Hepatocyte (in vitro differentiated cells): ENCODE measurements at regions not wholly inside any gene's neighbourhood (a gene's known extent, or its start where the extent isn't known, plus 50 kb on each side); places are given as distances from the start of the nearest gene placed in this dataset.

Experiments
- DNase-seq: peaks from one replicate; pipeline ENCODE4 v3.0.0-alpha.2; 2016; ENCODE audit warnings: low spot score
- H2AFZ ChIP-seq: fragments of 200-600 bp; sonication (generic); 2 replicates; pipeline ENCODE4 v1.6.0; 2016; ENCODE audit warnings: antibody characterized with exemption, mild to moderate bottlenecking
- H3K27ac ChIP-seq: fragments of 200-600 bp; sonication (generic); 2 replicates; pipeline ENCODE4 v1.5.1; 2016; ENCODE audit warnings: mild to moderate bottlenecking
- H3K27me3 ChIP-seq: fragments of 200-600 bp; sonication (generic); 2 replicates; pipeline ENCODE4 v1.6.1; 2016
- H3K36me3 ChIP-seq: fragments of 200-600 bp; sonication (generic); replicated peaks from 2 replicates; pipeline ENCODE4 v1.5.1; 2016; ENCODE audit warnings: low read depth; ENCODE audit not compliant: insufficient read depth
- H3K4me1 ChIP-seq: fragments of 200-600 bp; sonication (generic); 2 replicates; pipeline ENCODE4 v1.5.1; 2016; ENCODE audit warnings: mild to moderate bottlenecking, moderate library complexity; ENCODE audit not compliant: insufficient read depth
- H3K4me2 ChIP-seq: fragments of 200-600 bp; sonication (generic); 2 replicates; pipeline ENCODE4 v1.6.0; 2016
- H3K4me3 ChIP-seq: fragments of 200-600 bp; sonication (generic); 2 replicates; pipeline ENCODE4 v1.5.1; 2016; ENCODE audit warnings: mild to moderate bottlenecking
- H3K79me2 ChIP-seq: fragments of 200-600 bp; sonication (generic); 2 replicates; pipeline ENCODE4 v1.6.0; 2017; ENCODE audit warnings: mild to moderate bottlenecking
- H3K9me2 ChIP-seq: fragments of 200-600 bp; sonication (generic); replicated peaks from 2 replicates; pipeline ENCODE4 v1.6.0; 2017; ENCODE audit warnings: mild to moderate bottlenecking; ENCODE audit not compliant: insufficient read depth
- H3K9me3 ChIP-seq: fragments of 200-600 bp; sonication (generic); 2 replicates; pipeline ENCODE4 v1.5.1; 2016; ENCODE audit warnings: low read depth, mild to moderate bottlenecking
- H4K20me1 ChIP-seq: fragments of 200-600 bp; sonication (generic); 2 replicates; pipeline ENCODE4 v1.6.0; 2016; ENCODE audit warnings: mild to moderate bottlenecking; ENCODE audit not compliant: insufficient read depth, poor library complexity, severe bottlenecking
- EZH2 ChIP-seq: fragments of 200-600 bp; sonication (generic); IDR thresholded peaks from 2 replicates; pipeline ENCODE4 v1.6.1; 2016; ENCODE audit warnings: antibody characterized with exemption, mild to moderate bottlenecking, borderline replicate concordance
- EZH2phosphoT487 ChIP-seq: fragments of 200-600 bp; sonication (generic); IDR thresholded peaks from one replicate; pipeline ENCODE4 v1.6.1; 2018; ENCODE audit warnings: antibody characterized with exemption, mild to moderate bottlenecking, low read depth, moderate library complexity; ENCODE audit not compliant: unreplicated experiment, severe bottlenecking
- WGBS: methylation state at CpG from one replicate; pipeline ENCODE4 v1.1.6; 2016; ENCODE audit warnings: low lambda C conversion rate; ENCODE audit errors: missing lambda C conversion rate; 5-methylcytosine and 5-hydroxymethylcytosine counted together
- TF ChIP-seq, protein P1 (sequence below): fragments of 200-600 bp; sonication (generic); IDR thresholded peaks from 2 replicates; pipeline ENCODE4 v1.5.1; 2016; ENCODE audit warnings: antibody characterized with exemption, mild to moderate bottlenecking; ENCODE audit not compliant: poor library complexity

DNA sequence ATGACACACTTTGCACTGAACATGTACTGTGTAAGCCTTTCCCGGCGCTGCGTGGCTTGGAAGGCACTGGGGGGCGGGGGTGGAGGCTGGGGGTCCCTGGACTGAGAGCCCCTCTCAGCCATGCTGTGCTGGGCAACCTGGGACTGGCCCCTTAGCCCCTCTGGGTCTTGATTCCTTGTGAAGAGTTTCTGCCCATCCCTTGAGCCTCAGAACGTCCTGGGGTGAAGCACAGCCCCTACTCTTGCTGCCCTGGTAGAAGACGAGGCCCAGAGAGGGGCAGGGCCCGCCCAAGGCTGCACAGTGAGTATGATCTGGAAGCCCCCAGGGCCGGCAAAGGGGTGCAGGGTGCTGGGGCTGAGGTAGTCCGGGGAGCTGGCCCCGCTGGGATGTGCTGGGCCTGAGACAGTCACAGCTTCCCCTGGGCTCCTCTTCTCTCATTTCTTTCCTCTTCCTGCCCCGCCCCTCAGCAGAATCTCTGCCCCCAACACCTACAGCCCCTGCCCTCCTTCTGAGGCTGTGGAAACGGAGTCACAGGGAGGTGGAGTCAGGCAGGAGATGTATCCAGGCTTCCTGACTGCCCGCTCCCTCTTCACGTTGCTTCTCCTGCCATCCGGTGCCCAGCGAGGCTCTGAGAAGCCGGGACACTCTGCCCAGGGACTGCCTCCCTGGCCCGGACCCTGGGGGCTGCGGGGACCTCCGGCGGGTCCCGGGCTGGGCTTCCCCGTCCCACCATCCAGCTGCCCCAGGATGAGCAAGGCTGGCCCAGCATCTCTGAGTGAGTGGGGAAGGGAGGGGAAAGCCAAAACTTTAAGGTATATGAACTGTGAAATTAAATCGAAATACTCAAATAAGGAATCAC lies 60.5 kb downstream of the UNCX start:
- no peaks in the 10 kb centered on the region for H3K9me2 ChIP-seq
- no peak overlapping the region for H3K4me2 ChIP-seq
- no peaks in the 10 kb centered on the region for H3K79me2 ChIP-seq
- TF ChIP-seq EZH2phosphoT487 (no peak), EZH2 (no peak)
- TF ChIP-seq, protein P1, sequence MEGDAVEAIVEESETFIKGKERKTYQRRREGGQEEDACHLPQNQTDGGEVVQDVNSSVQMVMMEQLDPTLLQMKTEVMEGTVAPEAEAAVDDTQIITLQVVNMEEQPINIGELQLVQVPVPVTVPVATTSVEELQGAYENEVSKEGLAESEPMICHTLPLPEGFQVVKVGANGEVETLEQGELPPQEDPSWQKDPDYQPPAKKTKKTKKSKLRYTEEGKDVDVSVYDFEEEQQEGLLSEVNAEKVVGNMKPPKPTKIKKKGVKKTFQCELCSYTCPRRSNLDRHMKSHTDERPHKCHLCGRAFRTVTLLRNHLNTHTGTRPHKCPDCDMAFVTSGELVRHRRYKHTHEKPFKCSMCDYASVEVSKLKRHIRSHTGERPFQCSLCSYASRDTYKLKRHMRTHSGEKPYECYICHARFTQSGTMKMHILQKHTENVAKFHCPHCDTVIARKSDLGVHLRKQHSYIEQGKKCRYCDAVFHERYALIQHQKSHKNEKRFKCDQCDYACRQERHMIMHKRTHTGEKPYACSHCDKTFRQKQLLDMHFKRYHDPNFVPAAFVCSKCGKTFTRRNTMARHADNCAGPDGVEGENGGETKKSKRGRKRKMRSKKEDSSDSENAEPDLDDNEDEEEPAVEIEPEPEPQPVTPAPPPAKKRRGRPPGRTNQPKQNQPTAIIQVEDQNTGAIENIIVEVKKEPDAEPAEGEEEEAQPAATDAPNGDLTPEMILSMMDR: no peak
- no peak overlapping the region for H2AFZ ChIP-seq
- no peaks in the 10 kb centered on the region for H4K20me1 ChIP-seq
- H3K27me3 ChIP-seq: peaks cover 40% of the 10 kb centered on the region
- H3K36me3 ChIP-seq: no peaks in the 10 kb centered on the region
- 69% methylated on average over 21 of the region's 24 CpGs for WGBS
- no peak overlapping the region for H3K27ac ChIP-seq
- H3K9me3 ChIP-seq: no peaks in the 10 kb centered on the region
- no peak overlapping the region for H3K4me3 ChIP-seq
- peaks cover 9% of the 10 kb centered on the region for H3K4me1 ChIP-seq
- no peak for DNase-seq

DNA sequence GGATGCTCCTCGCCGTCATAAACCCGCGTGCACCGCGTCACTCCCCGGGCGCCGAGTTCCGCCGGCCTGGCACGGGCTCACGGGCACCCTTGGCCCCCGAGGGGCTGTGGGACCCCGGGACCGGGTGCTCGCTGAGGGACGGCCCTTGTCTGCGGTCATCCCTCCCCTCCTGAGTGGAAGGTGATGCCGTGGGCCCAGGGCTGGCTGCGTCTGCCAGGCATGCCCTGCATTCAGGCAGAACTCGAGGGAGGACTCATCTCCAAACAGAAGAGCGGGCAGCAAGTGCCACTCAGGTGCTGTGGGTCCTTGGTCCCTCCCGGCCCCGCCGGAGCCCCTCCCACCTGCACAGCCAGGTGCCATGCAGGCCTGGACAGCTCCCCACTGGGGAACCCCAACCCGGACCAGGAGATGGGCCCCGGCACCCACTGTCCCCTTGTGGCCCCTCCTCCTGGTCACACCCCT lies 61.3 kb downstream of the UNCX start:
- Histone ChIP-seq H3K27ac (no peak overlapping the region), H3K9me3 (no peaks in the 10 kb centered on the region), H2AFZ (no peak overlapping the region), H3K79me2 (no peaks in the 10 kb centered on the region), H3K4me2 (no peak overlapping the region), H4K20me1 (no peaks in the 10 kb centered on the region), H3K27me3 (peaks cover 33% of the 10 kb centered on the region), H3K36me3 (no peaks in the 10 kb centered on the region), H3K4me3 (no peak overlapping the region), H3K9me2 (no peaks in the 10 kb centered on the region), H3K4me1 (peaks cover 9% of the 10 kb centered on the region)
- DNase-seq: no peak
- WGBS: 95% methylated on average over 26 of the region's 28 CpGs
- TF ChIP-seq EZH2phosphoT487: no peak

DNA sequence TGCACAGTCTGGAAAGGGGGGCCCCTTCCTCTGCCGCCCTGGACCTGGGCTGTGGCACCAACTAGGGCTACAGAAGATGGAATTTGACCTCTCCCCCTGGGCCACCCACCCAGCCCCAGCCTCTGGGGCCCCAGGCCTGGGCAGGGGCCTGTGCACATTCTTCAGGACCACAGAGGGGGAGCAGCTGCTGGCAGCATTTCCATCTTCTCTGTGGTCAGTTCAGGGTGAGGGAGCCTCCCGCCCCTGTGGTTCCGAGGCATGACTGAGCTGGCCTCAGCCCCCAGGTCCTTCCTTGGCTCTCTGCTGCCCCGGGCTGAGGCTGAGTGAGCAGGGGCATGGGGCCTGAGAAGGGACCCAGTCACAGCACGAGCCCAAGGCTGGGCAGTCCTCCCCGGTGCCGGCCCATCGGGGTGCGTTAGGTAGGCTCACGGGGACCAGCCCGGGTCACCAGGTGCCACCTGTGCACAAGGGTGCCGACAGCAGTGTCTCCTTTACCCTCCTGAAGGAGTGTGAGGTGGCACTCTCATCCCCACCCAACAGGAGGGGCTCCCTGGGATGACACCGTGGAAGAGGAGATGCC lies 63.2 kb downstream of the UNCX start:
- no peaks in the 10 kb centered on the region for H3K79me2 ChIP-seq
- H3K36me3 ChIP-seq: no peaks in the 10 kb centered on the region
- no peaks in the 10 kb centered on the region for H3K9me2 ChIP-seq
- 91% methylated on average over 13 of the region's 13 CpGs for WGBS
- H3K4me3 ChIP-seq: no peak overlapping the region
- H3K4me2 ChIP-seq: no peak overlapping the region
- no peak for DNase-seq
- no peak overlapping the region for H2AFZ ChIP-seq
- H3K27me3 ChIP-seq: peaks cover 15% of the 10 kb centered on the region
- H4K20me1 ChIP-seq: no peaks in the 10 kb centered on the region
- TF ChIP-seq EZH2phosphoT487 (no peak), EZH2 (no peak)
- TF ChIP-seq, protein P1: no peak
- H3K9me3 ChIP-seq: no peaks in the 10 kb centered on the region
- no peaks in the 10 kb centered on the region for H3K4me1 ChIP-seq
- H3K27ac ChIP-seq: no peak overlapping the region

DNA sequence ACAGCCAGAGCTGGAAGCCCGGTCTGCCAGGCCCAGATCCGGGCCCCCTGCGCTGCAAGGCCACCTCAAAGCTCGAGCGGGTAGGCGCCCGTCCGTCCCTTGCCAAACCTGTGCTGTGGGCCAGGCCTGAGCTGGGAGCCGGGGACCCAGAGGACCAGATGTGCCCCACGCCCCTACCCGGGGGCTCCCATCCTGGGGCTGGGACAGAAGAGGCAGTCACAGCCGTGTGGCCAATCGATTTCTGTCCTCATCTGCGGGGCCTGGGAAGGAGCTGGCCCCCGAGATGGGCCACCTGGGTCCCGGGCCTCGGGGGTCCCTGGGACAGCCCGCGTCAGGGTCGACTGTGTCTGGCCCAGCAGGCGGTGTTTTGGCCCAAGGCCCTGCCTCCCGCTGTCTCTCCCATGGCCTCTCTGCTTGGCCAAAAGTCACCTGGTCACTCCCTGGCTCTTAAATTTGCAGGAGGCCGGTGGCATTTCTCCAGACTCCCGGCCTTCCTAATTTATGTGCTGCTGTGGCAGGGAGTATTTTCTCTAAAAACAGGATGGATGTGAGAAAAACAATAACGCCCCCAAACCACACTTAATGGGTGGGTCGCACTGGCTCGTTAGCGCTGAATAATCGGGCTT lies 63.8 kb downstream of the UNCX start:
- Histone ChIP-seq H3K79me2 (no peaks in the 10 kb centered on the region), H3K4me2 (no peak overlapping the region), H3K4me1 (no peaks in the 10 kb centered on the region), H3K27ac (no peak overlapping the region), H3K9me2 (no peaks in the 10 kb centered on the region), H3K9me3 (no peaks in the 10 kb centered on the region), H4K20me1 (no peaks in the 10 kb centered on the region), H2AFZ (no peak overlapping the region), H3K36me3 (no peaks in the 10 kb centered on the region), H3K27me3 (peaks cover 9% of the 10 kb centered on the region), H3K4me3 (no peak overlapping the region)
- 70% methylated on average over 28 of the region's 29 CpGs for WGBS
- no peak for DNase-seq
- TF ChIP-seq, protein P1: no peak
- TF ChIP-seq EZH2phosphoT487 (no peak), EZH2 (no peak)
